B cell (primary cell): ENCODE measurements at regions not wholly inside any gene's neighbourhood (a gene's known extent, or its start where the extent isn't known, plus 50 kb on each side); places are given as distances from the start of the nearest gene placed in this dataset.

Source experiments
- CTCF ChIP-seq: fragments of 200-600 bp; IDR thresholded peaks from one replicate; pipeline ENCODE4 v1.8.0; 2022; ENCODE audit warnings: antibody characterized with exemption, mild to moderate bottlenecking
- EZH2 ChIP-seq: IDR thresholded peaks from 2 replicates; pipeline ENCODE4 v1.6.1; 2012; ENCODE audit warnings: borderline replicate concordance, low read depth, mild to moderate bottlenecking, moderate library complexity, low read length; ENCODE audit not compliant: insufficient read depth, poor library complexity, severe bottlenecking

GRCh38 chr15:27670486-27671209 lies 428.5 kb downstream of the OCA2 start:
- no peak for TF ChIP-seq CTCF
- no peak for TF ChIP-seq EZH2
